Rectal smooth muscle tissue (tissue), 1 donor: ENCODE measurements at regions not wholly inside any gene's neighbourhood (a gene's known extent, or its start where the extent isn't known, plus 50 kb on each side); places are given as distances from the start of the nearest gene placed in this dataset.

Source experiments
- H3K27ac ChIP-seq: one replicate; pipeline ENCODE4 v1.7.0; 2013; ENCODE audit warnings: low read depth, low read length, inconsistent platforms
- H3K27me3 ChIP-seq: one replicate; pipeline ENCODE4 v1.7.0; 2013; ENCODE audit warnings: low read length; ENCODE audit not compliant: control insufficient read depth, insufficient read depth
- H3K36me3 ChIP-seq: one replicate; pipeline ENCODE4 v1.7.0; 2013; ENCODE audit warnings: low read length; ENCODE audit not compliant: control insufficient read depth, insufficient read depth
- H3K4me1 ChIP-seq: one replicate; pipeline ENCODE4 v1.7.0; 2013; ENCODE audit warnings: low read length; ENCODE audit not compliant: control insufficient read depth, insufficient read depth
- H3K4me3 ChIP-seq: one replicate; pipeline ENCODE4 v1.7.0; 2013; ENCODE audit warnings: low read length
- H3K9ac ChIP-seq: one replicate; pipeline ENCODE4 v1.7.0; 2013; ENCODE audit warnings: low read length

DNA sequence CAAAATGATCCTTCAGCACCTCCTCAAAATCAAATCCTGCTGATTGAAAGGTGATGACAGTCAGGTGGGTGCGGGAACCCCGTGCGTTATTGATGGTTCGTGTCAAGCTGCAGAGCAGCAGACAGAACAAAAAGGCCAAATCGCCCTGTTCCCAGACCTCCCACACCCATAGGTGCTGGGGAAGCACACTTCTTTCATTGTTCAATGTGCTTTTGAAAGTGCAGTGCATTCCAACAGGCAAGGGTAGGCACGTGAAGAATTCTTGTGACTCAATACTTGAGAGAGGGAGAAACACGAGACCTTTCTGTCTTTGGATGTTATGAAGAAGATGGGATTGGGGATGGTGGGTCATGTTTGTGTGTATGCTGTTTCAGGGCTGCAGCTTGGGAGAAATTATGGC lies 514.0 kb downstream of the MCTP2 start:
- H3K4me1 ChIP-seq: no peaks in the 10 kb centered on the region
- no peaks in the 10 kb centered on the region for H3K36me3 ChIP-seq
- no peak overlapping the region for H3K9ac ChIP-seq
- no peak overlapping the region for H3K27ac ChIP-seq
- no peak overlapping the region for H3K4me3 ChIP-seq
- no peaks in the 10 kb centered on the region for H3K27me3 ChIP-seq

DNA sequence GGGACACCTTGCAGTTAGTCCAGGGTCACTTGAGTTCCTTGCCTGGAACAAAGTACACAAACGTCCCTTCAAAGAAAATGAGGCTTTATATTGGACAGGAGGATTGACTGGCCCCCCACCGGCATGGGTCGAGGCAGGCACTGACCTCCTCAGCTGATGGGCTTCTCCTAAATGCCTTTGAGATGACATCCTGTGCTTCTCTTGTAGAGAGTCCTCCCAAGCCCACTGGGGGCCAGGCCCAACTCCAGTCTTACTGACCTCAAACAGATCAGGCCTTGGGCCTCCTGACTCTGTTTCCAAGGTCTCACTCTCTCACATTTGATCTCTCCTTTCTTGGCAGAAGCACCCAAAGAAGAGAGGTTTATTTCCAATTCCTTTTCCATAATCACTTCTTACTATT lies 516.1 kb downstream of the MCTP2 start:
- Histone ChIP-seq H3K9ac (no peak overlapping the region), H3K4me1 (no peaks in the 10 kb centered on the region), H3K36me3 (no peaks in the 10 kb centered on the region), H3K27me3 (no peaks in the 10 kb centered on the region), H3K4me3 (no peak overlapping the region), H3K27ac (no peak overlapping the region)

DNA sequence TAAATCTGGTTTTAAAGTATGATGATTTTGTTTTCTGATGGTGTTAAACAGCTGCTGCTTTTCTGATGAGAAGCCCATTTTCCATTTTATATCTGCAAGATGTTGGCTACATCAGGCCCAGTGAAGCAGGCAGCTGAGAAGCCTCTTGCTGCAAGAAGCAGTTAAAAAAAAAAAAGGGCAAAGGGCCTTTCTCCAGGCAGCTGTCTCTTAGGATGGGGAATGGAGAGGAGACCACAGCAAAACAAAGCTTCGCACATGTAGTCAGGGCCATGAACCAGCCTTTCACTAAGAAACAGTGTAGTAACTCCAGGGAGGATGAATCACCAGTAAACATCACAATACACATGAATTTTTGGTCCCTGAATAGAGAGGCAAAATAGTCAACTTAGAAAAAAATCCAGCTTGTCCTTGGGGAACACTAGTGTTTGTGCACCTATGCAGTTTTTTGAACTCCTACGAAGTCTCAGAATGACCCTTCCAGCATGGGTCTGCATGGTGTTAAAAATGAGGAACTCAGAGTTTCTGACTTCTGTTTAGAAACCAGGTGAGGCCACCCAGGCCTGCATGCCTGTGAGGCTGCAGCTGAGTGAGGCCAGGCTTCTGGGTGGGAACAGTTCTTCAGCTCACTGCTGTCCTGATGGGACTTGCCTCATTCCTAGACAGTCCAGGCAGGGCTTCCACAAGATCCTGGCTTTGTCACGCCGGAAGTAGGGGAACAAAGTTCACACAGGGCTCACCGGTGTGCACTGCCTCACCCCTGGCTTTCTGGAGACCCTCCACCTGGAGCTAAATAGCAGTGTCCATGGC lies 518.7 kb downstream of the MCTP2 start:
- Histone ChIP-seq H3K27me3 (no peaks in the 10 kb centered on the region), H3K4me1 (no peaks in the 10 kb centered on the region), H3K4me3 (no peak overlapping the region), H3K27ac (no peak overlapping the region), H3K9ac (no peak overlapping the region), H3K36me3 (no peaks in the 10 kb centered on the region)

DNA sequence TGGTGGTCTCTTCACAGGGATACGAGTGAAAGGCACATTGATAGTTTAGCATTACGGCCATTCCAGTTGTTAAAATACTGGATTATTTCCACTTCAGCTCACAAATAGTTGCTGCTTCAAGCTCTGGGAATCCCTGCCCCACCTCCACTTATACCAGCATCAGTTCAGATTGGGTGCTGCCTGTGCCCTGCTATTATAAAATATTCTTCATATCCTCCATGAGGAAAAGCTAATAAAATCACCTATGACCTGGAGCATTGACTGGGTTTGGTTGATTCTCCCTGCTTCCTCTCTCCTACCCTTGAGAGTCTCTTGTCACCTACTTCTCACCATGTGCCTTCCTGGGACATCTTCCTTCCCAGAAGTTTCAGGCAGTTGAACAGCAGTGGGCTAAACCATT lies 529.0 kb downstream of the MCTP2 start:
- Histone ChIP-seq H3K9ac (no peak overlapping the region), H3K27ac (no peak overlapping the region), H3K4me1 (no peaks in the 10 kb centered on the region), H3K27me3 (no peaks in the 10 kb centered on the region), H3K36me3 (no peaks in the 10 kb centered on the region), H3K4me3 (no peak overlapping the region)

DNA sequence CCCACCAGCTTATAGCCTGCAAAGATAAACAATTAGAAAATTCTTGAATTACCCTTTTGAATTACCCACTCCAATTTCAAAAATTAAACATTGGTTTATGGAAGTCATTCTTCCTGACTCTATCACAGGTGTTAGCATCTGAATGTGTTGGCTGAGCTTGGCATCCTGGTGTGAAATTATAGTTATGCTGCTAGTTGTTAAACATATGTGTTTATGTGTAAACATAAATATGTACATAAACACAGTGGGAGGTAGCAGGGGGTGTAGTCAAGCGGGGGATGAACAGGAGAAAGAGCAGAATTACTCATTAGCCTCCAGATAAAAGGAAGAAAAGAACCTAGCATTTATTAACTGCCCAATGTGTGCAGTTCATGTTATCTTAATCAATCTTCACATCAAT lies 530.2 kb downstream of the MCTP2 start:
- Histone ChIP-seq H3K27me3 (no peaks in the 10 kb centered on the region), H3K9ac (no peak overlapping the region), H3K27ac (no peak overlapping the region), H3K36me3 (no peaks in the 10 kb centered on the region), H3K4me1 (no peaks in the 10 kb centered on the region), H3K4me3 (no peak overlapping the region)

DNA sequence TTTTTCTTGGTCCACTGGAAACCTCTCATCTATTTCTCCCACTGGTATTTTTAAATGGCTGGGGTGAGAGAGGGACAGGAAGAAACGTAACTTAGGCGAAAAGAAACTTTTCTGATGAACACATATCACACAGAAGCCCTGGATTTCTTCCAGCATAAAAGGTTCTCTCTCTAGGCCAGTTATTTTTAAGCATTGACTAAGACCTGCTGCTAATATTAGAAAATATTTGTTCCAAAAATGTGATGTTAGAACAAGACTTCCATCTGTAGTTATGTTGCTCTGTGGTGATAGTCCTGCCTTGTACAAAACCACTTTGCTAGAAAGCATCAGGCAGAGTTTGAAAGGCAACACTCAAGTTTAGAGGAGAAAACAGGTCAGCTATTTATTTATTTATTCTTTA lies 537.7 kb downstream of the MCTP2 start:
- Histone ChIP-seq H3K4me3 (no peak overlapping the region), H3K36me3 (no peaks in the 10 kb centered on the region), H3K9ac (no peak overlapping the region), H3K4me1 (no peaks in the 10 kb centered on the region), H3K27ac (no peak overlapping the region), H3K27me3 (no peaks in the 10 kb centered on the region)

DNA sequence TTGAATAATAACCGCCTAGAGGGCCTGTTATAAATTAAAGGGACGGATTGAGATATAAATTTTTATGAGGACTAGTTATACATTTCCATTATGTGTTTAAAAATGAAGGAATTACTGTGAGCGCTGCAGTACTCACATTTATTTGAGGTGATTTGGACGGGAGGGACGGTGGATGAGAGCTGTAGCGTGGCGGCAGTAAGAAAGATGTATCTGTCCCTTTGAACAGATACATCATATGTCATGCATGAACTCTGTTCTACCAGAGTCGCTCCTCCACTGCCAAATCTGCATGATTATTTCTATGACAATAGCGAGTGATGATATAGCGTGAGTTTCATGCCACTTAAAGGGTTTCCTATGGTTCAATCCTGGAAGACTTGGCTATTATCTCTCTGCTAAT lies 538.8 kb downstream of the MCTP2 start:
- no peaks in the 10 kb centered on the region for H3K36me3 ChIP-seq
- H3K27ac ChIP-seq: no peak overlapping the region
- no peaks in the 10 kb centered on the region for H3K27me3 ChIP-seq
- H3K9ac ChIP-seq: no peak overlapping the region
- no peak overlapping the region for H3K4me3 ChIP-seq
- H3K4me1 ChIP-seq: no peaks in the 10 kb centered on the region

DNA sequence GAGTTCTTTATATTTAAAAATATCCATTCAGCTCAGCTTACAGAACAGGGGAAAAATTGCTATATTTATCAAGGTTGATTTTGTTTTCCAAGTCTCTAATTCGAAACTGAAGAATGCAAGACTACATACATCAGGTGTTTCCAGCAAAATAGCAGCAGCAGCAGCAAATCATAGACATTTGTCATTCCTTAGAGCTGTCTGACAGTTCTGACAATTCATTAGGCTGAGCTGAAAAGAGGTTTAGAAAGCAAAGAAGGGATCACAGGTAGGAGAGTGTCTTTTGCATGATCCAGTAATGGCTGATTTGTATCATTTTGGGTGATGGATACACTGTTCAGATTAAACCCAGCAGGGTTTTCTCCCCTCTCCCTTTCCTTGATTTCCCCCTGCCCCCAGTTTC lies 545.7 kb downstream of the MCTP2 start:
- Histone ChIP-seq H3K27me3 (no peaks in the 10 kb centered on the region), H3K27ac (no peak overlapping the region), H3K4me3 (no peak overlapping the region), H3K36me3 (no peaks in the 10 kb centered on the region), H3K4me1 (no peaks in the 10 kb centered on the region), H3K9ac (no peak overlapping the region)

DNA sequence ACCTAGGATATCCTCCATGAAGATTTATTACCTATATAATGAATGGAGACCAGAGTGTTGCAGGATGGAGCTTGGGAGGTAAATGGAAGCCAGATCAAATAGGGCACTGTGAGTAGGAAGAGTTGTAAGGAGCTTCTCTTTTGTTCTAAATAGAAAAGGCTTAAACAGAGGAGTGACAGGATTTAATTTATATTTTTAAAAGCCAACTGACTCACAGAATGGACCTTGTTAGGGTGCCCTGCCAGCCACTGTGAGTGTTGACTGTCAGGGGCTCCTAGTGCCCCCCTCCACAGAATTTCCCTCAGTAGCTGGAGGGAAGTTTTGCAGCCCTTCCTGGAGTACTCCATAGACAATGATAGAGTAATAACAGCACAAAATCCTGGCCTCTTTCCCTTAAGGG lies 547.5 kb downstream of the MCTP2 start:
- no peak overlapping the region for H3K4me3 ChIP-seq
- no peak overlapping the region for H3K27ac ChIP-seq
- no peaks in the 10 kb centered on the region for H3K4me1 ChIP-seq
- no peak overlapping the region for H3K9ac ChIP-seq
- no peaks in the 10 kb centered on the region for H3K36me3 ChIP-seq
- H3K27me3 ChIP-seq: no peaks in the 10 kb centered on the region

DNA sequence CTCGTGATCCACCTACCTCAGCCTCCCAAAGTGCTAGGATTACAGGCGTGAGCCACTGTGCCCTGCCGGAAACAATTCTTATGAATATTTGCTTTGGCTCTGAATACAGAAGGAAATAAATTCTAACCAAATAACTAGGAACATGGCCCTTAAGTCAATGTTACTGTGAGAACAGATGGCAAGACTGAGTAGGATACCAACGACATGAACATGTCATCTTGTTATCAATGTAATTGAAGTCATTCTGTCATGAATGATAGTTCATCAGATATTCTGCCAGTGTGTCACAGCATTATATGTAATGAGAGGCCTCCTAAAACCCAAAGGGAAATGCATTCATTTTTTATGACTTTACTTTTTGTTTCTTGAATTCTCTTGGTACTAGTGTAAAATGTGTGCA lies 548.8 kb downstream of the MCTP2 start:
- Histone ChIP-seq H3K27ac (no peak overlapping the region), H3K9ac (no peak overlapping the region), H3K4me1 (no peaks in the 10 kb centered on the region), H3K4me3 (no peak overlapping the region), H3K27me3 (no peaks in the 10 kb centered on the region), H3K36me3 (no peaks in the 10 kb centered on the region)

DNA sequence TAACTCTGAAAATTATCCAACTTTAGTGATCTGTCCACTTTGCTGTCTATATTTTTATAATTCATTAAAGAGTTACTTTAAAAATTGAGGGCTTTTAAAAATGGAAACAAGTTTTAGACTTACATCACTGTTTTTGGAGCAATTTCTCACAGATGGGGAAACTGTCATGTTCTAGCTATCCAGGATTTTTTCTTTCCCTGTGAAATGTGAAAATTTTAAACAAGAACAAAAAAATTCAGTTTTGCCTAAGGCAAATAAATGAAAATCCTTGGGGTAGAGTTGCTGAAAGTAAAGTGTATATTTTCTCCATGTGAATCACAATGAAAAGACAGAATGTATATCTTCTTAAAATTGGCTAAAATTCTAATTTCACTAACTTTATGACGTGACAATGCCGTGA lies 553.7 kb downstream of the MCTP2 start:
- no peak overlapping the region for H3K9ac ChIP-seq
- H3K36me3 ChIP-seq: no peaks in the 10 kb centered on the region

DNA sequence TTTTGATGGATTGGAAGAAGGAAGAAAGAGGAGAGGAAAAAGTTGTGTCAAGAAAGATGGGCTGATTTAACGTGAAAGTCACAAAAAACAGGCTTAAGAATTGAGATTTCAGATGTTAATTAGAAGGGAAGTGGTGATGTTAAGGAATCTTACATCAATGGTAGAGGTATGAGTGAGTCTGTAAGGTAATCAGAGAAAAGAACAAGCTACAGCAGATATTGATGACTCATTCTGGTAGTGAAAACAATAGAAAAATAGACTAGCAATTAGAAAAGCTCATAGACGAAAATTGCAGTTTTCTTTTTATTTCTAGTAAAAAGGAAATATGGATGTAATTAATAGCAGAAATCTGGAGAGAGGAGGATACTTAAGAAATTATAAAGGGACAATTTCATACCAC lies 559.6 kb downstream of the MCTP2 start:
- Histone ChIP-seq H3K27ac (no peak overlapping the region), H3K4me1 (no peaks in the 10 kb centered on the region), H3K4me3 (no peak overlapping the region)

More for the DNA sequence above, 553.7 kb downstream of the MCTP2 start:
- H3K4me1 ChIP-seq: no peaks in the 10 kb centered on the region
- H3K27ac ChIP-seq: no peak overlapping the region
- H3K27me3 ChIP-seq: no peaks in the 10 kb centered on the region
- H3K4me3 ChIP-seq: no peak overlapping the region

DNA sequence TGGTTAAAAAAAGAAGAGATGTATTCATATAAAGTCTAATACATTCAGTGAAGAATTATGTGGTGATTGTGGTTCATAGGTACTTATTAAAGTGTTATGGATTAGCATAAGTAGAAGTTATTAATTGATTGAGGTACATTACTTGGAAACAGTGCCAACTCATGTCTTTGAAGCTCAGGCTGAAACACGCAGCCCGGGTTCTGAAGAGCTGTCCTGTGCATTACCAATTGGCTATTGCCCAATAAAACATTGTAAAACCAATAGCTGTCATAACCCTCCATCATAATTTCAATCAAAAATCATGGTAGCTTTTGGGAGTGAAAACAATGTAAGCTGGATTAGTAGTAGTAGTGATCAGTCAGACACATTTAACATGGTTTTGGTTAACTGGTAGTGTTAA lies 560.1 kb downstream of the MCTP2 start:
- Histone ChIP-seq H3K4me1 (no peaks in the 10 kb centered on the region), H3K27ac (no peak overlapping the region), H3K36me3 (no peaks in the 10 kb centered on the region), H3K4me3 (no peak overlapping the region), H3K9ac (no peak overlapping the region), H3K27me3 (no peaks in the 10 kb centered on the region)

More for the DNA sequence above, 559.6 kb downstream of the MCTP2 start:
- no peaks in the 10 kb centered on the region for H3K36me3 ChIP-seq
- no peak overlapping the region for H3K9ac ChIP-seq
- H3K27me3 ChIP-seq: no peaks in the 10 kb centered on the region
